ENCODE measurements at regions not wholly inside any gene's neighbourhood (a gene's known extent, or its start where the extent isn't known, plus 50 kb on each side); places are given as distances from the start of the nearest gene placed in this dataset.

- no peaks in the 10 kb centered on the region for H3K9me3 ChIP-seq
- no peak overlapping the region for H3K27ac ChIP-seq
- H3K4me3 ChIP-seq: no peak overlapping the region
- TF ChIP-seq Cebpa-rat (IDR thresholded peaks at IDR 0.05): no peak
- no peak overlapping the region for H3K9ac ChIP-seq
- no peaks in the 10 kb centered on the region for H4K20me1 ChIP-seq
- H3K4me2 ChIP-seq: no peak overlapping the region
- no peaks in the 10 kb centered on the region for H3K36me3 ChIP-seq
- H3K4me1 ChIP-seq: peaks cover 15% of the 10 kb centered on the region
- H3K27me3 ChIP-seq: no peaks in the 10 kb centered on the region
These were observed 152.3 kb downstream of the SMAD6 start for GRCh38 chr15:66854012-66854965.

DNA sequence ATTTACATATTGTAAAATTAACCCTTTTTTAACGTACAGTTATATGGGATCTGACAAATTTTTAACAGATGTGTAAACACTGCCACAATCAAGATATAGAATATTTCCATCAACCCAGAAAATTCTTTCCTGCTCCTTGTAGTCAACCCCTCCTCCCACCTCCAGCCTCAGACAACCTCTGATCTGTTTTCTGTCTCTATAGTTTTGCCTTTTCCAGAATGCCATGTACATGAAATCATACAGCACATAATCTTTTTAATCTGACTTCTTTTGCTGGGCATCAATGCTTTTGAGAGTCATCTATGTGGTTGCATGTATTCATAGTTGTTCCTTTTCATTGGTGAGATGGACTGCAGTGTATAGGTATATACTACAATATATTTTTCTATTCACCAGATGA, 153.0 kb downstream of the SMAD6 start:
- Histone ChIP-seq H3K9me3 (no peaks in the 10 kb centered on the region), H3K36me3 (no peaks in the 10 kb centered on the region), H3K4me1 (peaks cover 15% of the 10 kb centered on the region), H3K4me3 (no peak overlapping the region), H3K9ac (no peak overlapping the region), H3K27me3 (no peaks in the 10 kb centered on the region), H3K4me2 (no peak overlapping the region), H4K20me1 (no peaks in the 10 kb centered on the region), H3K27ac (no peak overlapping the region)
- TF ChIP-seq Cebpa-rat (IDR thresholded peaks at IDR 0.05): no peak

DNA sequence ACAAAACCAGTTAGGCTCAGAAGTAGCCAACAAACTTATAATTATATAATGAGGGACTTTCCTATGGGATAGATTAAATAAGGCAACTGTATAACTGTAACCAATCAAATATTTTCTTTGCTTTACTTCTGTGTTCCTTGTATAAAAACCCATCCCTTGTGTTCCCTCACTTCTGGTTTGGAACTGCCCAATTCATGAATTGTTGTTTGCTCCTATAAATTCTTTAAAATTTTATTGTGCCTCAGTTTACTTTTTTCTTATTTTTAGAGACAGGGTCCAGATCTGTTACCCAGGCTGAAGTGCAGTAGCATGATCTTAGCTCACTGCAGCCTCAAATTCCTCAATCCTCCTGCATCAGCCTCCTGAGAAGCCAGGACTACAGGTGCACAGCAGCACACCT, 155.7 kb downstream of the SMAD6 start:
- Histone ChIP-seq H3K9me3 (no peaks in the 10 kb centered on the region), H3K36me3 (no peaks in the 10 kb centered on the region), H3K27me3 (no peaks in the 10 kb centered on the region), H3K9ac (no peak overlapping the region), H3K27ac (no peak overlapping the region), H3K4me1 (no peaks in the 10 kb centered on the region), H3K4me2 (no peak overlapping the region), H3K4me3 (no peak overlapping the region), H4K20me1 (no peaks in the 10 kb centered on the region)
- no peak for TF ChIP-seq Cebpa-rat (IDR thresholded peaks at IDR 0.05)

GRCh38 chr15:66858423-66859207, 156.6 kb downstream of the SMAD6 start:
- no peak for TF ChIP-seq Cebpa-rat (IDR thresholded peaks at IDR 0.05)
- Histone ChIP-seq H3K27me3 (no peaks in the 10 kb centered on the region), H3K4me1 (no peaks in the 10 kb centered on the region)

GRCh38 chr15:66859688-66860253, 157.7 kb downstream of the SMAD6 start:
- Histone ChIP-seq H3K9ac (no peak overlapping the region), H3K9me3 (no peaks in the 10 kb centered on the region), H3K36me3 (no peaks in the 10 kb centered on the region), H4K20me1 (no peaks in the 10 kb centered on the region), H3K27me3 (no peaks in the 10 kb centered on the region), H3K4me1 (no peaks in the 10 kb centered on the region), H3K4me3 (no peak overlapping the region), H3K4me2 (no peak overlapping the region), H3K27ac (no peak overlapping the region)
- no peak for TF ChIP-seq Cebpa-rat (IDR thresholded peaks at IDR 0.05)

More at GRCh38 chr15:66858423-66859207, 156.6 kb downstream of the SMAD6 start:
- Histone ChIP-seq H3K4me3 (no peak overlapping the region), H3K36me3 (no peaks in the 10 kb centered on the region), H3K27ac (no peak overlapping the region), H4K20me1 (no peaks in the 10 kb centered on the region), H3K9ac (no peak overlapping the region), H3K9me3 (no peaks in the 10 kb centered on the region), H3K4me2 (no peak overlapping the region)

GRCh38 chr15:66860844-66861243, 158.8 kb downstream of the SMAD6 start:
- H3K9me3 ChIP-seq: no peaks in the 10 kb centered on the region
- no peak overlapping the region for H3K9ac ChIP-seq
- H3K4me1 ChIP-seq: peaks cover 4% of the 10 kb centered on the region
- no peaks in the 10 kb centered on the region for H3K27me3 ChIP-seq
- no peaks in the 10 kb centered on the region for H4K20me1 ChIP-seq
- H3K27ac ChIP-seq: no peak overlapping the region
- no peaks in the 10 kb centered on the region for H3K36me3 ChIP-seq
- no peak overlapping the region for H3K4me3 ChIP-seq
- no peak for TF ChIP-seq Cebpa-rat (IDR thresholded peaks at IDR 0.05)
- no peak overlapping the region for H3K4me2 ChIP-seq

DNA sequence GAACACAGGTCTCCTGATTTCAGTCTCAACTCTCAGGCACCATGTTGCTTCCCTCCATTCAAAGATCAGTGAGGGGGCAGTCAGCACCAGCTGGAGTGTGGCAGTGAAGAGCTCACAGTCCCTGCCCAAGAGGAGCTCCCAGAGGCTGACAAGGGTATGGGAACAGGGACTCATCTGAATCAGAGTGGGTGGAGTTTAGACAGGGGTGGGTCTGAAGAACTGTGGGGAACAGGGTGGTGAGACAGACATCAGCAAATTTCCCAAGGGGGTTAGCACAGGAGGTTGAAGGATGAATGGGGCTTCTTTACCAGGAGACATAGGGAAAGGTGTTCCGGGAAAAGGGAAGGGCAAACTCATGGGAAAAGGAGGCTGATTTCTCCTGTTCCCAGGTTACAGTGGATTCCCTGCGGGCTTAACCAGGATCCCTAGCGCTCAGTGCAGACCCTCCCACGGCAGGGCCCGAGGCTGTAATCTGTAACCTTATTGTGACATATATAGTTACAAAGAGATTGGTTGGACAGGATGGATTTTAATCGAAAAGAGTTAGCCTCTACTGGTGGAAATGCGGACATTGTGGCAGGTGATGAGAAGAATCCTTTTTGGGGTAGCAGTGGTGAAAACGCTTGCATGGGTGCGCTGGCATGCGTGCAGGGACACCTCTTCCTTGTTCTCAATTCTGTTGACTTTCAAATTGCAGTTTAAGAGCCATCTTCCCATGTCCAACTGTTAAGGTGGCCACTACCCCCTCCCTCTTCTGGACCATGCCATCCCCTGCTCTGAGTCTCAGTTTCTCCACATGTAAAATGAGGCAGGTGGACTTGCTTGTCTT, 160.3 kb downstream of the SMAD6 start:
- Histone ChIP-seq H3K9ac (no peak overlapping the region), H3K36me3 (no peaks in the 10 kb centered on the region), H3K9me3 (no peaks in the 10 kb centered on the region), H3K27me3 (no peaks in the 10 kb centered on the region), H3K4me1 (peaks cover 19% of the 10 kb centered on the region), H3K4me2 (no peak overlapping the region), H3K27ac (no peak overlapping the region), H3K4me3 (no peak overlapping the region), H4K20me1 (no peaks in the 10 kb centered on the region)
- TF ChIP-seq Cebpa-rat (IDR thresholded peaks at IDR 0.05): no peak

DNA sequence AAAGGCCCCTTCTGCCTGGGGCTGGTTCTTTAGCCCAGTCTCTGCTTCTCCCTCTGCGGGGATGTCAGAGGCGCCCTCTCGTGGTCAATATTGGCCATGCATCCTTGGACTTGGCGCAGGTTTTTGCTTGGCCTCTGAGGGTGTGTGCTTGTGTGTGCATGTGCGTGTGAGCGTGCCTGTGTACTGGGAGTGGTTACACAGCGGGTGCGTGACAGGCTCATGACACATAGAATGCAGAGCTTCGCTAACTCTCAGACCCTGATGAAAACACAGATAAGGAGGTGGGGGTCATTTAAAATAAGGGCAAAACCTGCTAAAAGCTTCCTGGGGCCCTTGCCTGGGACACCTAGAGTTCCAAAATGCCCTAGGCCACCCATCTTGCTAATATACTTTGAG, 160.9 kb downstream of the SMAD6 start:
- Histone ChIP-seq H3K27me3 (no peaks in the 10 kb centered on the region), H3K4me1 (peaks cover 20% of the 10 kb centered on the region), H3K4me2 (no peak overlapping the region), H3K27ac (no peak overlapping the region), H4K20me1 (no peaks in the 10 kb centered on the region), H3K9ac (no peak overlapping the region), H3K4me3 (no peak overlapping the region), H3K9me3 (no peaks in the 10 kb centered on the region), H3K36me3 (no peaks in the 10 kb centered on the region)
- no peak for TF ChIP-seq Cebpa-rat (IDR thresholded peaks at IDR 0.05)

DNA sequence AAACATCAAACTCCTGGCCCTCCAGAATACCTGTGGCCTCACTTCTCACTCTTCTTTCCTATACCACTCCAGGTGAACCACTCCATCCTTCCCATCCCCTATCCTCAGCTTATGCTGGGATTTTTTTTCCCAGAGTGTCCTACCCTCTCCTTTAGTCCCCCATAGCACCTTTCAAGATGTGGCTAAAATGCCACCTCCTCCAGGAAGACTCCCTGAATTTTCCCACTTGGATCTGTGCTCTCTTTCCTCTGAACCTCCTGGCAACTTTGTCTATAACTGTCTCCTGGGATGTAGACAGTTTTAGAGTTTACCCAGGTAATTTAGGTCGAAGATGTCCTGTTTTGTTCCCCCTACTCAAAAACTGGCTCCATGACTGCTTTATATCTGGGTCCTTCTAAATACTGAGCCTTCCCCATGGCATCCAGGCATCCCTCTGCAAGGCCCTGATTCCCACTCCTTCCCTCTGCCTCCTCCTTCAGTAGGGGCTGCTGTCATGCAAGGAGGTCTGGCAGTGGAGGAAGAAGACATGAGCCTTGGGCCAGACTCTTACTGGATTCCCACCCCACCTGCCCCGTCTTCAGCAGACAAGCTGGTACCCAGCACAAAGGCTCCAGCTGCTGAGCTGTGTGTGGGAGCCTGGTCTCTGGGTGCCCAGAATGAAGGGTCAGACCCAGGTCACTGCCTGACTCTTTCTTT, 161.5 kb downstream of the SMAD6 start:
- no peak overlapping the region for H3K27ac ChIP-seq

More for the DNA sequence above, 161.5 kb downstream of the SMAD6 start:
- no peaks in the 10 kb centered on the region for H3K9me3 ChIP-seq
- no peak overlapping the region for H3K4me3 ChIP-seq
- H4K20me1 ChIP-seq: no peaks in the 10 kb centered on the region
- H3K4me1 ChIP-seq: peaks cover 20% of the 10 kb centered on the region
- H3K36me3 ChIP-seq: no peaks in the 10 kb centered on the region
- TF ChIP-seq Cebpa-rat (IDR thresholded peaks at IDR 0.05): no peak
- H3K9ac ChIP-seq: no peak overlapping the region
- H3K27me3 ChIP-seq: no peaks in the 10 kb centered on the region
- no peak overlapping the region for H3K4me2 ChIP-seq

Data from BLaER1 (cell line).